Stimulated activated CD8-positive, alpha-beta memory T cell treated with anti-CD3 and anti-CD28 coated beads, Interleukin-2, amount 100 ng/mL, for 1 hour (primary cell): ENCODE measurements at regions not wholly inside any gene's neighbourhood (a gene's known extent, or its start where the extent isn't known, plus 50 kb on each side); places are given as distances from the start of the nearest gene placed in this dataset.
"Not testable (repeated sequence)": the region's sequence is repeated elsewhere in the genome, so short reads cannot be mapped to it uniquely, and the experiment has no call there.

ENCODE experiments used
- DNase-seq, 2 donors: peaks; one replicate each; pipeline ENCODE4 v3.0.0-alpha.2; 2020; ENCODE audit warnings: low read depth in 2 of 2

DNA sequence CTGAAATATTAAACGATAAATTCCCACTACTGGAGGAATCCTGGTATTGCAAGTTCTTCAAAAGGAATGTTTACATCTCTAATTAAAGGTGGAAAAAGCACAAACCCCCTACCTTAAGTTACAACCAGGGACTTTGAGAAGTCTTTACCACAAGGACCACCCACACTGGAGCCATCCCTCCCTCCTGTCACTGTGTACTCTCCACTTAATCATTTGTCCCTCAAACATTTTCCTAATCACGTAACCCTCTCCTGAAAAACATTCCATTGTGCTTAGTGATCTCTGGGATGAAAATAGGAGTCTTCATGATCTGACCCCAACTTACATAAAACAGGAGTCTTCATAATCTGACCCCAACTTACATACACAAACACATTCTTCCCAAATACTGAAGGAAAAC lies 85.7 kb downstream of the SUCLG1 start:
- DNase-seq, result no peak

DNA sequence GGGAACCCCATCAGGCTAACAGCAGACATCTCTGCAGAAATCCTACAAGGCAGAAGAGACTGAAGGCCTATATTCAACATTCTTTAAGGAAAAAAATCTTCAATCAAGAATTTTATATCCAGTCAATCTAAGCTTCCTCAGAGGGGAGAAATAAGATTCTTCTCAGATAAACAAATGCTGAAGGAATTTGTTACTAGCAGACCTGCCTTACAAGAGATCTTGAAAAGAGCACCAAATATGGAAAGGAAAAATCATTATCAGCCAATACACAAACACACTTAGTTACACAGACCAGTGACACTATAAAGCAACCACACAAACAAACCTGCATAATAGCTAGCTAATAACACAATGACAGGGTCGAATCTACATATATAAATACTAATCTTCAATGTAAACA lies 96.5 kb downstream of the SUCLG1 start:
- no peak for DNase-seq

DNA sequence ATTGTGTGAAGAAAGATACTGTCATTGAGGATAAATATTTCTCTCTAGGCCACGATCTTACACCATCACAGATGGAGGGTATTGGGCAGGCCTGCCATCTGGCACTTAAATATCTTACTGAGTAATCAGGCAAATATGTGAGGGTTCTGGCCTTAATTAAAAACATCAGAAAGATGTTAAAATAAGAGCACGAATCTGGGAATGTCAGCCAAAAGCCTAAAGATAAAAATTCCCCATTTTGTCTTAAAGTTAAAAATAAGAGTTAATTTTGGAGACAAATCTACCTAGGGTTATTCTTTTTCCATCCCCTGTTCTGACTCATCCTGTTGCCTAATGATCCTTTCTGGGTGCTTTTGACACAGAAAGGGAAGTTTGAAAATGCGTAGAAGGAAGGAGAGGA lies 121.0 kb downstream of the SUCLG1 start:
- DNase-seq, result no peak

DNA sequence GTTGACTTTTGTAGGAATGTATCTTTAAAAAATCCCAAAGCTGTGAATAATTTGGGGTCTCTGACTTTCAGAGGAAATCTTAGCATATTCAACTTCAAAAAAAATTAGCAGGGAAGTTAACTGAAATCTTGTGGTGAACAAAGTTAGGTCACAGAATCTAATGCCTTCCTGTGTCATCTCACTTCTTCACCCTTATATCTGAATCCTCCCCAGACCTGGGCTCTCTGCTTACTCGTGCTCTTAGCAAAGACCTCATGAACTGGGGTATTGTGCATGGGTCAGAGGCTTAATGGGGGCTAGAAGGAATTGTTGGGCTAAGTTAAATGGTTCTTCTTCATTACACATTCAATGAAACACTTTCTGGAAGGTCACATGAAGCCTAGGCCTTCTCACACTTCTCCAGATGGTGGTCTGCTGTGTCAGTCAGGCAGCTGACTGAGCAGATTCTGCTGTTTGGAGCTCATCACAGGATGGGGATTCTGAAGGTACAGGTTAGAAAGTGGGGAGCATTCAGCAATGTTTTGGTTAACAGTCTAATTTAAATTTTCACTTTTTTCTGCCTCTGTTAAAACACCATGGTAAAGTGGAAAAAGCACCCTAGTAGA lies 131.3 kb downstream of the SUCLG1 start:
- no peak for DNase-seq

DNA sequence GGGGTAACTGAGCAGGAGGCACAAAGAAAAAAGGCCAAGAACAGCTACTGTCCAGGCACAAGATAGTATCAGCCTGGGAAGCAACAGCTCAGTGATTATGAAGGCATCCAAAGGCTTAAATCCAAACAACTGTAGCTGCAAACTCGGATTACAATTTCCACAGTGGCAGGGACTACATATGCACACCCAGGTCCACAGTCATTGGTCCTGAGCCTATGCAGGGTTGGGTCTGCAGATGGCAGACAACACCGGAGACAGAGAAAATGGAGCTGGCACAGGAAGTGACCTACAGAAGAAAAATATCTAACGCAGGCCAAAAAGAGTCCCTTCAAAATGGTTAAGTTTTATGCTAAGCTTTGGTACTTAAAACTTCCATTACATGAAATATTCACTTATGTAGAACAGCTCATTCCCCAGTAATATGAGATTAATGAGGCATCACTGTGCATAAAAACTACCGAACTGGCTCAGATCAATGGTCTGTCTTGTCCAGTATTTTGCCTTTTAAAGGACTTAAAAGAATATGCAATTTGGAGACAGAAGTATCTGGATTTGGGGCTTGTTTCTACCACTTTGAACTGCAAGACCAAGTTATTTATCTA lies 132.1 kb downstream of the SUCLG1 start:
- no peak for DNase-seq

DNA sequence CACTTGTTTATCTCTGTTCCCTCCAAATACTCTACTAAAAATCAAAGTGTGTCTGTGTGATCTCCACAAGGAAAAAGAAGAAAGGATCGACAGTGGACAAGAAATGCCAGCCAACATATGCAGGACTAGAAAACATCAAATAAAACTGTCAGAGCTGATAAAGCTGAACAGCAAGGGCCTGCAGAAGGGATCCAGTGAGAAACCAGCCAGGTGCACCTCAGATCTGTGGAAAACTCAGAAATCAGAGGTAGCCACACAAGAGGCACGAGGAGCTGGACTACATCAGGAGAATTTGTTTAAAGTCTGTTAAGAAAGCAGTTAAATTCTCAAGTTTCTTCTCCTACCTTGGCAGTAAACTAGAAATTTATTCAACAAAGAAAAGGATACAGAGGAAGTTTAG lies 135.2 kb downstream of the SUCLG1 start:
- DNase-seq, result no peak

DNA sequence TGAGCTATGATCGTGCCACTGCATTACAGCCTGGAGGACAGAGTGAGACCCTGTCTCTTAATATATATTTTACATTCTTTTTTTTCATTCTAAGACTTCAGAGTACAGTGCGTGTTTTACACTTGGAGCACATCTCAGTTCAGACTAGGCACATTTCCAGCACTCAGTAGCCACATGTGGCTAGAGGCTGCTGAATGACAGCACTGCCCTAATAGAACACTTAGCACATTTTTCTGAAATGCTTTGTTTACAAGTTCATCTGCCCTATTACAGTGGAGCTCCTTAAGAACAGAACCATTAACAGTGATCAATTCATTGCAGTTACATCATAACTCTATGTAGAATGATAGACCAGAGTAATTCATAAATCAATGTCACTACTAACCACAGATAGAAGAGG lies 138.1 kb downstream of the SUCLG1 start:
- no peak for DNase-seq

DNA sequence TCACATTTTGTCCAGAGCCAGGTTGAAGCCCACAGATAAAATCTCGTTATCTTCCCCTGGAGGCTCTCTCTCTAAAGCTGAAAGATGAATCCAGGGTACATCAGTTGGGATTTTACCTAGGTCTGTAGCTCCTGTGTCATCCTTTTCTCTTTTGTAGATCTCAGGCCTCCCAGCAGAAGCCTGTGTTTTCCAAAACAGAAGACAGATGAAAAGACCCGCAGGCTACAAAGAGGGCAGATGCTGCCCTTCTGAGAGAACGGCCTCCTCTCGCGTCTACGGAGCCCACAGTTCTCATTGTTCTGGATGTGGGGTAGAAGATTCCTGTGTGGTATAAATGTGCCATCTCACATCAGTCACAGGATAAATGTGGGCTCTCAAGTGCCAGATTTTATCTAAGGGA lies 139.5 kb downstream of the SUCLG1 start:
- no peak for DNase-seq

DNA sequence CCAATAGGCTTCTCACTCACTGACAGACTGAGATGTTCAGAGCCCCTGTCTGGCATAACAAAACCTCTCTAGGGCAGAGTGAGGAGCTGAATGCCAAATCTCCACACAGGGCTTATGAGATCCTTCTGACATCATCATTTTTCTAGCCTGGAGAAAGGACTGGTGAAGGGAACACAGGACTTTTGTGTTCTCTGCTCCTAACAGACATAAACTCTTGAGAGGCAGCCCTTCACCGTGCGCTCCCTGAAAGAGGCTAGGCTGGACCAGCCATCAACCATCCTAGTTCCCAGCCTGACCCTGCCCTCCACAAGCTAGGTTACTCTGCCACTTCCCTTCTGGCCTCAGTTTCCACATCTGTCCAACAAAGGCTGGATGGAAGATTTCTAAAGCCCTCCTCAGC lies 141.9 kb downstream of the SUCLG1 start:
- DNase-seq, result no peak

DNA sequence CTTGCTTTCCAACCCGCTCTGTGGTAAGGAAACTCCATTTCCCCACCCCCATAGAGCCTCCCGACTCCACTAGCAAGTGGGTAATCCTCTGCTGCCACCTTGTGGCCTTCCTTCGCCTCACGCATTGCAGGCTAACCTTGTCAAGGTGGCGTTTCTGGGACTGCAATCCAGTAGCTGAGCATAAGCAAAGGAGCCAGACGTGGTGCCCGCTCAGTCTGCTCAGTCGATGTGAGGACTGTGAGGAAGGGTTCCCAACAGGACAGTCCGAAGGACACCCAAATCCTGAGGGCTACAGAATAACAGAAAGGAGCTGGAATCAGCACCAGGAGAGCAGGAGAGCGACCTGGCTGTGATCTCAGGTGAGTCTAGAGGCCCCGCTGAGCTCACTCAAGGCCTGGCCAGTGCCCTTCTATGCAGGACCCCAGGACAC lies 144.2 kb downstream of the SUCLG1 start:
- peak; percentile 27 to 52 for DNase-seq

DNA sequence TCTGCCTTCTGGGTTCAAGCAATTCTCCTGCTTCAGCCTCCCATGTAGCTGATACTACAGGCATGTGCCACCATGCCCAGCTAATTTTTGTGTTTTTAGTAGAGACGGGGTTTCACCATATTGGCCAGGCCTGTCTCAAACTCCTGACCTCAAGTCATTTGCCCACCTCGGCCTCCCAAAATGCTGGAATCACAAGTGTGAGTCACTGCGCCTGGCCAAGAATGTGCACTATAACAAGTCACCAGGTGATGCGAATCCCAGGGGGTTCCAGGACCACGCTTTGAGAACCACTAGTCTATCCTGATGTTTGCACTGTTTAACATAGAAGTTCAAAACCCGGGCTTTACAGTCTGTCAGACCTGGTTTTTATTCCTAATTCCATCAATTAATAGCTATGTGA lies 144.8 kb downstream of the SUCLG1 start:
- DNase-seq, result no peak

DNA sequence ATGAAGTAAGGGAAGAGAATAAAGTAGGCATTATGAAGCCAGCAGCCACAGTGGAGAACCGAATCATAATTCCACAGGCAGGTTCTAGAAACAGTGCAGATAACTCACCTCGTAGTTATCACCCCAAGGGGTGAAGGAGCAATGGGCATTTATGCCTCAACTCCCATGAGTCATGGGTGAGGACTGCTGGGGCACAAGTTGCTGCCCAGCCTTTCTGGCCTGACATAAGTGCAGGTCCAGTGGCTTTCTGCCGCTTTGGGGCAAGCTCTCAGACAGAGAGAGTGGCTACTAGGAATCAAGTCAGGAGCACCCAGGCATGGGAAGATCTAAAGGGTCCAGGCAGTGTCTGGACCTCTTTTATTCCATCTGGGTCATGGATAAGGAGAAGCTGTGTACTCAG lies 149.8 kb downstream of the SUCLG1 start:
- no peak for DNase-seq

DNA sequence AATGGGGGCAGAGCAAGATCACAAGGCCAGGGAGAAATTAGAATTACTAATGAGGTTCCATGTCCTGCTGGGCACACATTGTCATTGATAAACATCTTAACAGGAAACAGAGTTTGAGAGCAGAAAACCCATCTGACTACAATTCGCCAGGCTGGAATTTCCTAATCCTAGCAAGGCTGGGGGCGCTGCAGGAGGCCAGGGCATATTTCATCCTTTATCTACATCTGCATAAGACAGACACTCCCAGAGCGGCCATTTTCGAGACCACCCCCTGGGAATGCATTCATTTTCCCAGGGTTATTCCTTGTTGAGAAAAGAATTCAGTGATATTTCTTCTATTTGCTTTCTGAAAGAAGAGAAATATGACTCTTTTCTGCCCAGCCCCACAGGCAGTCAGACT lies 152.7 kb downstream of the SUCLG1 start:
- DNase-seq, result no peak

DNA sequence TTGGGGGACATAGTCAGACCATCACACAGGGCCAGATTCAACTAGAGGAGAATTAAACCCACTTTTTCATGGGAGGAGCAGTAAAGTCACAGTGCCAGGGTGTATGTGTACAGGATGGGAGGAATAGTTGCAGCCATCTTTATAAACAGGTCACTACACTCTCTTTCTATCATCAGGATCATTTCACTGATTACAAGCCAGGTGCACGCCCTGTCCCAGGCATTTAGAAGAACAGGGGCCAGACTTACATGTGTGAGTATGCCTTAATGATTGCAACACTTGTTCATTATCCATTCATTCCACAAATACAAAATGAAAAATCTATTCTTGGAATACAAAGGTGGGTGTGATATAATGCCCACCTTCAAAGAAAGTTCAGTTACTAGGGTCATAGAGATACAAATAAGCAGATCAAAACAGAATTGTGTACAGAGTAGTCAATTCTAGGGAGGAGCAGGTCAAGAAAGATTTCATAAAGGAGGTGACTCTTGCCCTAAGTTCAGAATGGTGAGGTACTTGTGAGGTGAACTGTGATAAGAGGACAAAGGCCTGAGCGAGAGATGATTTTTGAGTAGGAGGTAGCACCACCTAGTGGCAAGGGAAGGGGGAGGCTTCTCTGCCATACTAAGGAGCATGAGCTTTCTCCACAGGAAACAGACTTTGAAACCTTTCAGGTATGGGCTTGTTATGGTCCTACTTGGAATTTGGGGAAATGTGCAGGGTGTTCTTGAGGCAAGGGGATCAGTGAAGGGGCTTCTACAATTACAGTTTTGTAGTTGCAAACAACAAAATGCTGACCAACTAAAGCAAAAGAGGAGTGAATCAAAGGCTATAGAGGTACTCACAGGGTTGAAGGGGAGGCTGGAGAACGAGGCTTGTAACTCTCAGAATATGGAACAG lies 156.3 kb downstream of the SUCLG1 start:
- no peak for DNase-seq

DNA sequence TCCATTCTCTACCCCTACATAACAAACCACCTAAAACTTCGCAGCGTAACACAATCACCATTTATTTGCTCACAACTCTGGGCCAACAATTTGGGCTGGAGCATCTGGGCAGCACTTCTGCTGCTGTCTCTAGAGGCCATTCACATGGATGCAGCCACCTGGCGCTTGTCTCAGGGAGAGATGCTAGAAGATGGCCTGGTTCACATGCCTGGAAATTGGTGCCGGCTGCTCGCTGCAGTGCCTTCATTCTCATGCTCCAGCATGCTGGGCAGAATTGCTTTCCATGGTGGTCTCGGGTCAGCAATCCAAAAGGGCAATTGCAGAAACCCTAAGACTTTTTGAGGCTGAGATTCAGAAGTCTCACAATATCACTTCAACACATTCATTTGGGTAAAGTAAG lies 157.4 kb downstream of the SUCLG1 start:
- no peak for DNase-seq

DNA sequence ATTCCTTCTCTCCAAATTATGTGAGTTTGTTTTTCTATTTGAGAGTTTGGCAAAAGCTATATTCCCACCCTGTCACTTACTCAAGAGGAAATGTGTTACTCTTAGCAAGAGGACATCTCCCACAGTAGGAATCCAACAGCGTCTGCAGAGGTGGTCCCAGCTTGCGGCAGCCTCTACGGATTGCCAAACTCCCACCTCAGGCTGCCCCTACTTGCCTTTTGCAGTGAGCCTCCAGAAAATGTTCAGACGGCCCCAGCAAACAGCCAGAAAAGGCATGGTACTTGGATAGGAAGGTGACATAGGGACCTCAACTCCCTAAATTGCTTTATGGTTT lies 158.4 kb downstream of the SUCLG1 start:
- DNase-seq, result no peak

DNA sequence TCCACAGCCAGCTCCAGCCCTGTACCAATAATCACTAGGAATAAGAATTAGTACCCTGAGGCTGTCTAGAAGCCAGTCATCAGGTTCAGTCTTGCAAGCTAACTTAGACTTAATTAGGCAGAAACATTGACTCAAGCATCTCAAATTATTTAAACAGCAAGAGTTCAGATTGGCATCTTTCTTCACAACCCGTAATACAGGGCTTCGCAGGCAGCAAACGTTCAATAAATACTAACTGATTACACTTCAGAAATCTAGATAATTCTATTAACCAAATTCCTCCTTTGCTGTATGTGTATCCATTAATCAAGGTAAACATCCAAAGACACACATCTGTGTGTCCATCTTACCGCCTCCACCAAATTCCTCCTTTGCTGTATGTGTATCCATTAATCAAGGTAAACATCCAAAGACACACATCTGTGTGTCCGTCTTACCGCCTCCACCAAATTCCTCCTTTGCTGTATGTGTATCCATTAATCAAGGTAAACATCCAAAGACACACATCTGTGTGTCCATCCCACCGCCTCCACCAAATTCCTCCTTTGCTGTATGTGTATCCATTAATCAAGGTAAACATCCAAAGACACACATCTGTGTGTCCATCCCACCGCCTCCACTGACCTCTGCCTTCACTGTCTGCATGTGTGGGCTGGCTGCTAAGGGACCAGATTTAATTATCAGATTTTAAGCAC lies 158.9 kb downstream of the SUCLG1 start:
- not testable (repeated sequence) for DNase-seq

DNA sequence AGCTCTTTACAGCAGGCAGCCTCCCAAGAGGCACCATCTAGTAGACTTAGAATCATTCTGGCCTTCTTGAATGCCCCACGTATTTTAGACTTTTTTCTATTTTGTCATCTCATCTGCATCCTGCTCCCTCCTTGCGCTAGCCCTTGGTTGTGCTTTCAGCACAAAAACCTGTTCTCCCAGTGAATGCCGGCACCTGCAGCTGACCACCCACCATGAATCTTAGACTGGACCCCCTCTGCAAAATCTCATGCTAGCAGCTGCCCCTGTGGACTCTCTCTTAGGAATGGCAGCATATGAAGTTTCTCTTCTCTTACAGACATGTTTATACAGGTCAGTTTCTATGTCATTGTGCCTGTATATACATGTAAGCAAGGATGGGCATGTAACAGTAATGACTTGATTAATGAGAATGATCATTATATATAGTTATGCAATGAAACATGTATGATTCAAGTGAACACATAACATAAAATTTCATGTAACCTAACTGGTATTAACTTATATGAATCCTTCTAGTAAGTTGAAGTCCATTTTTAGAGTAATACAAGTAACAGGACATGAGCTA lies 159.8 kb downstream of the SUCLG1 start:
- DNase-seq, result no peak

DNA sequence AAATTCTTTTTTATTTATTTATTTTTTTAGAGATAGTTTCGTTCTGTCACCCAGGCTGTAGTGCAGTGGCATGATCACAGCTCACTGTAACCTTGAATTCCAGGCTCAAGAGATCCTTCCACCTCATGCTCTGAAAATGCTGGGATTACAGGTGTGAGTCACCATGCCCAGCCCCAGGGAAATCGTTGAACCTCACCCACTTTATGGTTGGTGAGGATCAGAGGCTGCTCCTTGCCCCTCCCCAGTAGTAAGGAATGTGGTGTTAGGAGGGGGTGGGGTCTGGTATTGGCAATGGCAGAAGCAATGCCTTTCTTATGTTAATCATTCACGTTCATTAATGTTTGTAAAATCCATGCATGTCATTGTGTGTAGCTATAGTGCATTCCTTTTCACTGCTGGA lies 161.9 kb downstream of the SUCLG1 start:
- DNase-seq, result no peak

DNA sequence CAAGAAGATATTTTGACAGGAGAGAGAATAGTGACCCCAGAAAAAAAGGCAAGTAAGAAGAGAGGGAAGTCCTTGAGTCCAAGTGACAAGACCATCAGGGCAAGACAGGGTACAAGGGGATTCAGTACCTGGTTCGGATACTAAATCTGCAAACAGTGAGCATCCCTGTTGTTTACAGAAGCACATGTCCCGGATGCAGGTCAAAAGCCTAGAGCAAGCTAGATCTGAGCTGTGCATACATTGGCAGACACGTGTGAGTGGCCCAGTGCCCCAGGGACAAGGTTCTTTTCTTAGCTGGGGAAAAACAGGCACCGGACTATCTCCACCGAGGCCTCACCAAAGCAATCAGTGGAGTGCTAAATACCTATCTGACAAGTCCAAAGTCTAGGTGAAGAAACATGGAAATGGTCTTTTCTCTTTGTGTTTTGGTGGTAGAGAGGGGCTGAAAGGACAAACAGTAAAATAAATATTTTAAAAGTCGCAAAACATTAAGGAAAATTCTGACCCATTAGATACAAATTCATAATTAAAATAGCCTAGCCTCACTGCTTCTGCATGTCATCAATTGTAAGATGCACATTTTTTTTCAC lies 165.2 kb downstream of the SUCLG1 start:
- DNase-seq, result no peak

DNA sequence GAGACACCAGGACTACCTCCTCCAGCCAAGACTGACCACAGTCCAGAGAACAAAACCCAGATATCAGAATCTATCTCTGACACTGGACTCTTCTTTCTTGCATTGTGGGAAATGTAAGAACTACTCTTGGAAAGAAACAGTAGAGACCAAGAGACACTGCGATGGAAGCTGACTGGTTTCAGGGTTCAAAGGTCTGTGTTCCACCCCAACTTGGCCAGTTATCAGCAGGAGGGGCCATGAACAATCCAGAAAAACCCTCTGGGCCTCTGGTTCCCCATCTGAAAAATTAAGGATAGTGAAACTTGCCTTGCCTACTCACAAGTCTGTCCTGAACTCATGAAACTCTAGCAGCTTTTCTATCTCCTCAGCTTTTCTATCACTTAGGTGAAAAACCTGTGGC lies 166.5 kb downstream of the SUCLG1 start:
- no peak for DNase-seq

DNA sequence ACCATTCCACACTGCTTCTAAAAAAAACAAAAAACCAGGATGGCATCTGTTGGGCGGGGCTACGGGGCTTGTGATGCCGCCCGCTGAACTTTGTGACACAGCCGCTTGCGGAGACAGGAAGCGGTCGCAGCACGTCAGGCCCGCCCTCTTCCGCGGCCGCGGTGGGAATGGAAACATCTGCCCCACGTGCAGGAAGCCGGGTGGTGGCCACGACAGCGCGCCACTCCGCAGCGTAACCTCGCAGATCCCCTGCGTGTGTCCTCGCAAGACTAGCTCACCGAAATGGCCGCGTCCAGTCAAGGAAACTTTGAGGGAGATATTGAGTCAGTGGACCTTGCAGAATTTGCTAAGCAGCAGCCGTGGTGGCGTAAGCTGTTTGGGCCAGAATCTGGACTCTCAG lies 168.5 kb downstream of the SUCLG1 start:
- no peak for DNase-seq
